ENCODE measurements at regions not wholly inside any gene's neighbourhood (a gene's known extent, or its start where the extent isn't known, plus 50 kb on each side); places are given as distances from the start of the nearest gene placed in this dataset.

DNA sequence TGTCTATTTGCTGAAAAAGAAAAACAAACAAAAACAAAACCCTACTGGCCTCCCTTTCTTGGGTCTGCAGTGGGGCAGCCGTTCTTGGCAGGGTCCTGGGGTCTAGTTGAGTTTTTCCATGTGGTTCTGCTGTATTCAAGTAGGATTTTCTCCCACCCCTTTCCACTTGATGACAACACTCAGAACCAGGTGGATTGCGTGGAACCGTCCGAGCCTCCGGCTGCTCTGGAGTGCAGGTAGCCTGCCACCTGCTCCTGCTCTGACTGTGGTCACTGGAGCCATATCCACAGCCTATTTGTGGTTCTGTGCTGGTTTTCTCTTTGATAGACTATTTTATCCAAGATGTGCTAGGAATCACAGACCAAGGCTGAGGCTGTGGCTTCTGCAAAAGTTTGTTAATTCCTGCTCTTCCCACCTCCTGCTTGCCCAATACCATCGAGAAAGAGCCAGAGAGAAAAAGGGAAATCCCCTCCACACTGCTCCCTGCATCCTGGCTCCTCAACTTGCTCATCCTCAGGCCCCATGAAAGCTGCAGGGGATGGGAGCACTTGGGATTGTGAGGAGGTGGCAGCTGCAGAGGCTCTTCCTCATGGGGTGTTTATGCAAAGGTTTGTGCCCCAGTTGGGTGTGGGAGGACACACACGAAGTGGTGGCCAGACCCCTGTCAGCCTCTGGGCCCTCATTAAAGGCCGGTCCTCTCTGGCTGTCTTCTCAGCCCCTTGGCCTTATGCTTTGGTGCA, 377.8 kb upstream of the TNRC6C start:
- TF ChIP-seq, protein P1, sequence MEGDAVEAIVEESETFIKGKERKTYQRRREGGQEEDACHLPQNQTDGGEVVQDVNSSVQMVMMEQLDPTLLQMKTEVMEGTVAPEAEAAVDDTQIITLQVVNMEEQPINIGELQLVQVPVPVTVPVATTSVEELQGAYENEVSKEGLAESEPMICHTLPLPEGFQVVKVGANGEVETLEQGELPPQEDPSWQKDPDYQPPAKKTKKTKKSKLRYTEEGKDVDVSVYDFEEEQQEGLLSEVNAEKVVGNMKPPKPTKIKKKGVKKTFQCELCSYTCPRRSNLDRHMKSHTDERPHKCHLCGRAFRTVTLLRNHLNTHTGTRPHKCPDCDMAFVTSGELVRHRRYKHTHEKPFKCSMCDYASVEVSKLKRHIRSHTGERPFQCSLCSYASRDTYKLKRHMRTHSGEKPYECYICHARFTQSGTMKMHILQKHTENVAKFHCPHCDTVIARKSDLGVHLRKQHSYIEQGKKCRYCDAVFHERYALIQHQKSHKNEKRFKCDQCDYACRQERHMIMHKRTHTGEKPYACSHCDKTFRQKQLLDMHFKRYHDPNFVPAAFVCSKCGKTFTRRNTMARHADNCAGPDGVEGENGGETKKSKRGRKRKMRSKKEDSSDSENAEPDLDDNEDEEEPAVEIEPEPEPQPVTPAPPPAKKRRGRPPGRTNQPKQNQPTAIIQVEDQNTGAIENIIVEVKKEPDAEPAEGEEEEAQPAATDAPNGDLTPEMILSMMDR (IDR thresholded peaks at IDR 0.05; ENCODE audit: low read depth, low read length), result no peak
- TF ChIP-seq EZH2phosphoT487 (IDR thresholded peaks at IDR 0.05; ENCODE audit: low read depth), result no peak

Measured in OCI-LY3 (cell line).